Vagina (tissue), 2 donors: ENCODE measurements at regions not wholly inside any gene's neighbourhood (a gene's known extent, or its start where the extent isn't known, plus 50 kb on each side); places are given as distances from the start of the nearest gene placed in this dataset. TPM values are rescaled to one million over a fixed set of nuclear protein-coding genes. Genes with fewer than 3 reads are reported as not detected.

Source experiments
- DNase-seq, 2 donors: peaks; one replicate each; pipeline ENCODE4 v3.0.0-alpha.2; 2017; ENCODE audit errors: extremely low spot score in 2 of 2
- H3K27ac ChIP-seq: fragments of 200-600 bp; sonication (generic); one replicate; pipeline ENCODE4 v1.5.1; 2019
- H3K27me3 ChIP-seq: fragments of 200-600 bp; sonication (generic); one replicate; pipeline ENCODE4 v1.5.1; 2019
- H3K36me3 ChIP-seq, 2 donors: fragments of 200-600 bp; sonication (generic); one replicate each; pipeline ENCODE4 v1.5.1; 2017 to 2019
- H3K4me1 ChIP-seq: fragments of 200-600 bp; sonication (generic); one replicate; pipeline ENCODE4 v1.5.1; 2019
- H3K4me3 ChIP-seq, 2 donors: fragments of 200-600 bp; sonication (generic); 1 replicate in 1 of 2; 2 replicates in 1 of 2; pipeline ENCODE4 v1.5.1; 2016 to 2019
- H3K9me3 ChIP-seq: fragments of 200-600 bp; sonication (generic); one replicate; pipeline ENCODE4 v1.5.1; 2019
- CTCF ChIP-seq, 3 experiments: fragments of 450-650 bp in 2 of 3; fragments of 200-600 bp in 1 of 3; sonication (generic) in 1 of 3; IDR thresholded peaks; one replicate each; pipeline ENCODE4 v1.5.1; 2017 to 2019; ENCODE audit warnings: antibody characterized with exemption in 3 of 3, mild to moderate bottlenecking in 2 of 3, moderate library complexity in 2 of 3
- POLR2A ChIP-seq, 2 donors: fragments of 450-650 bp; IDR thresholded peaks; one replicate each; pipeline ENCODE4 v1.6.1; 2017; ENCODE audit warnings: antibody characterized with exemption in 2 of 2, mild to moderate bottlenecking in 2 of 2, moderate library complexity in 2 of 2
- POLR2AphosphoS5 ChIP-seq, 2 donors: sonication (generic); formaldehyde crosslinking; IDR thresholded peaks; one replicate each; pipeline ENCODE4 v1.9.0; 2017; ENCODE audit warnings: antibody characterized with exemption in 2 of 2, mild to moderate bottlenecking in 2 of 2, low read depth in 1 of 2; ENCODE audit not compliant: insufficient read depth in 1 of 2
- intact Hi-C: fragments of 100-400 bp; cut with DNase I; formaldehyde crosslinking; loops from one replicate; pipeline ENCODE4 v1.15.1; 2023
- small RNA-seq: library from RNA; depleted of rRNA; stranded (forward); fragments of <200 nt; gene quantifications from one replicate; pipeline ENCODE3, GENCODE V24; 2016

GRCh38 chr3:87333393-87333892, 57.1 kb upstream of the POU1F1 start:
- H3K4me1 ChIP-seq: peaks cover 14% of the 10 kb centered on the region
- no peak overlapping the region for H3K27ac ChIP-seq
- no peaks in the 10 kb centered on the region for H3K27me3 ChIP-seq
- no peak overlapping the region for H3K4me3 ChIP-seq
- intact Hi-C loops: no loop called here
- TF ChIP-seq CTCF (IDR thresholded peaks at IDR 0.05) (no peak), POLR2AphosphoS5 (IDR thresholded peaks at IDR 0.05; ENCODE audit: insufficient read depth in 1 of 2, low read depth in 1 of 2) (peak in 1 of 2 donors; percentile 17), POLR2A (IDR thresholded peaks at IDR 0.05) (no peak)
- H3K36me3 ChIP-seq: no peaks in the 10 kb centered on the region
- DNase-seq: no peak
- no peaks in the 10 kb centered on the region for H3K9me3 ChIP-seq

- no peak for TF ChIP-seq POLR2AphosphoS5 (IDR thresholded peaks at IDR 0.05; ENCODE audit: insufficient read depth in 1 of 2, low read depth in 1 of 2)
- no peak for TF ChIP-seq CTCF (IDR thresholded peaks at IDR 0.05)
- no peak for TF ChIP-seq POLR2A (IDR thresholded peaks at IDR 0.05)
- H3K27me3 ChIP-seq: no peaks in the 10 kb centered on the region
- intact Hi-C loops: no loop called here
Measured at GRCh38 chr3:87332789-87333188, 56.4 kb upstream of the POU1F1 start.

GRCh38 chr3:87329065-87329464, 52.7 kb upstream of the POU1F1 start:
- H3K27me3 ChIP-seq: no peaks in the 10 kb centered on the region
- no peaks in the 10 kb centered on the region for H3K9me3 ChIP-seq
- H3K27ac ChIP-seq: no peak overlapping the region
- H3K4me1 ChIP-seq: peaks cover 13% of the 10 kb centered on the region
- DNase-seq: no peak
- no peaks in the 10 kb centered on the region for H3K36me3 ChIP-seq
- TF ChIP-seq POLR2A (IDR thresholded peaks at IDR 0.05) (no peak), CTCF (IDR thresholded peaks at IDR 0.05) (no peak), POLR2AphosphoS5 (IDR thresholded peaks at IDR 0.05; ENCODE audit: insufficient read depth in 1 of 2, low read depth in 1 of 2) (no peak)
- H3K4me3 ChIP-seq: no peak overlapping the region
- intact Hi-C loops: no loop called here

More at GRCh38 chr3:87332789-87333188, 56.4 kb upstream of the POU1F1 start:
- H3K36me3 ChIP-seq: no peaks in the 10 kb centered on the region
- no peak overlapping the region for H3K27ac ChIP-seq
- H3K9me3 ChIP-seq: no peaks in the 10 kb centered on the region
- peaks cover 14% of the 10 kb centered on the region for H3K4me1 ChIP-seq
- DNase-seq: no peak
- no peak overlapping the region for H3K4me3 ChIP-seq

Small RNAs in the stretch of these regions (small RNA-seq; reads per million reads assigned to genes)
- not detected for gene RNU6-873P
- gene RNU6ATAC6P: not detected
